Stomach (tissue), 4 donors: ENCODE measurements at regions not wholly inside any gene's neighbourhood (a gene's known extent, or its start where the extent isn't known, plus 50 kb on each side); places are given as distances from the start of the nearest gene placed in this dataset.

Source experiments
- CTCF ChIP-seq, 7 experiments: fragments of 450-650 bp in 4 of 7; fragments of 200-600 bp in 3 of 7; sonication (generic) in 3 of 7; IDR thresholded peaks; one replicate each; pipeline ENCODE4 v1.5.1; 2016 to 2019; ENCODE audit warnings: antibody characterized with exemption in 7 of 7, control low read depth in 2 of 7, mild to moderate bottlenecking in 1 of 7
- EP300 ChIP-seq: sonication (generic); formaldehyde crosslinking; IDR thresholded peaks from one replicate; pipeline ENCODE4 v1.6.1; 2017; ENCODE audit warnings: antibody characterized with exemption
- POLR2A ChIP-seq, 4 donors: fragments of 450-650 bp; IDR thresholded peaks; one replicate each; pipeline ENCODE4 v1.6.1; 2016; ENCODE audit warnings: antibody characterized with exemption in 4 of 4, control low read depth in 2 of 4, mild to moderate bottlenecking in 1 of 4, moderate library complexity in 1 of 4
- POLR2AphosphoS5 ChIP-seq, 3 donors: sonication (generic); formaldehyde crosslinking; IDR thresholded peaks; one replicate each; pipeline ENCODE4 v1.6.1; 2016; ENCODE audit warnings: antibody characterized with exemption in 3 of 3

- TF ChIP-seq CTCF (IDR thresholded peaks at IDR 0.05) = no peak
- no peak for TF ChIP-seq POLR2AphosphoS5 (IDR thresholded peaks at IDR 0.05)
- TF ChIP-seq POLR2A (IDR thresholded peaks at IDR 0.05) = no peak
- TF ChIP-seq EP300 = no peak
Measured at GRCh38 chr18:75141166-75141565, 67.8 kb downstream of the PTGR3 start.
